ENCODE measurements at regions not wholly inside any gene's neighbourhood (a gene's known extent, or its start where the extent isn't known, plus 50 kb on each side); places are given as distances from the start of the nearest gene placed in this dataset.

- TF ChIP-seq CTCF (IDR thresholded peaks at IDR 0.05) (no peak), ZFX (IDR thresholded peaks at IDR 0.05; ENCODE audit: borderline replicate concordance) (no peak)
Observed at GRCh38 chr20:55205665-55206064, 730.3 kb downstream of the DOK5 start.
